GM23338 (cell line): ENCODE measurements at regions not wholly inside any gene's neighbourhood (a gene's known extent, or its start where the extent isn't known, plus 50 kb on each side); places are given as distances from the start of the nearest gene placed in this dataset.

ENCODE experiments used
- CTCF ChIP-seq, 2 experiments: fragments of 200-600 bp in 1 of 2; sonication (generic) in 1 of 2; conservative IDR thresholded peaks; 2 replicates each; pipeline versions ENCODE4 v1.5.1 to v1.6.1; 2016 to 2017; ENCODE audit warnings: antibody characterized with exemption in 2 of 2, low read depth in 2 of 2, mild to moderate bottlenecking in 2 of 2, moderate library complexity in 1 of 2
- POLR2AphosphoS5 ChIP-seq: IDR thresholded peaks from 2 replicates; pipeline ENCODE4 v1.6.1; 2016; ENCODE audit warnings: antibody characterized with exemption, low read depth
- REST ChIP-seq: IDR thresholded peaks from one replicate; pipeline ENCODE4 v1.6.1; 2018; ENCODE audit warnings: antibody characterized with exemption; ENCODE audit not compliant: unreplicated experiment

GRCh38 chr9:86526021-86526420 is 171.8 kb upstream of the TUT7 start:
- TF ChIP-seq CTCF (conservative IDR thresholded peaks at IDR 0.05; ENCODE audit: low read depth in 2 of 2) (no peak), POLR2AphosphoS5 (no peak), REST (no peak)
